RWPE2 (cell line): ENCODE measurements at regions not wholly inside any gene's neighbourhood (a gene's known extent, or its start where the extent isn't known, plus 50 kb on each side); places are given as distances from the start of the nearest gene placed in this dataset.

Experiments
- ATAC-seq: fragments of 200-7000 bp; cut with Tn5 transposase; 3 replicates; pipeline ENCODE4 v1.9.1; 2021; ENCODE audit warnings: low read depth
- DNase-seq: peaks from one replicate; pipeline ENCODE4 v3.0.0-alpha.2; 2020; ENCODE audit warnings: low spot score
- H3K27ac ChIP-seq: fragments of 450-650 bp; 2 replicates; pipeline ENCODE4 v1.5.1; 2017; ENCODE audit warnings: mild to moderate bottlenecking; ENCODE audit not compliant: poor library complexity, severe bottlenecking
- H3K27me3 ChIP-seq: fragments of 250-450 bp; sonication (Bioruptor Pico); 2 replicates; pipeline ENCODE4 v1.5.1; 2021; ENCODE audit warnings: mild to moderate bottlenecking, moderate library complexity; ENCODE audit not compliant: insufficient read depth, poor library complexity, severe bottlenecking
- H3K36me3 ChIP-seq: fragments of 250-450 bp; sonication (Bioruptor Pico); 2 replicates; pipeline ENCODE4 v1.5.1; 2020; ENCODE audit warnings: low read depth, mild to moderate bottlenecking, moderate library complexity
- H3K4me1 ChIP-seq: fragments of 250-450 bp; sonication (Bioruptor Pico); 2 replicates; pipeline ENCODE4 v1.5.1; 2021; ENCODE audit warnings: mild to moderate bottlenecking, moderate library complexity; ENCODE audit not compliant: insufficient read depth, poor library complexity, severe bottlenecking
- H3K4me3 ChIP-seq: fragments of 250-450 bp; sonication (Bioruptor Pico); 2 replicates; pipeline ENCODE4 v1.5.1; 2021; ENCODE audit warnings: mild to moderate bottlenecking, moderate library complexity; ENCODE audit not compliant: severe bottlenecking
- H3K9me3 ChIP-seq: fragments of 250-450 bp; sonication (Bioruptor Pico); 2 replicates; pipeline ENCODE4 v1.5.1; 2021; ENCODE audit warnings: mild to moderate bottlenecking, moderate library complexity; ENCODE audit not compliant: severe bottlenecking
- TF ChIP-seq, protein P1 (sequence below): fragments of 450-650 bp; IDR thresholded peaks from one replicate; pipeline ENCODE4 v1.5.1; 2017; ENCODE audit warnings: mild to moderate bottlenecking, moderate library complexity; ENCODE audit not compliant: poor library complexity, severe bottlenecking

DNA sequence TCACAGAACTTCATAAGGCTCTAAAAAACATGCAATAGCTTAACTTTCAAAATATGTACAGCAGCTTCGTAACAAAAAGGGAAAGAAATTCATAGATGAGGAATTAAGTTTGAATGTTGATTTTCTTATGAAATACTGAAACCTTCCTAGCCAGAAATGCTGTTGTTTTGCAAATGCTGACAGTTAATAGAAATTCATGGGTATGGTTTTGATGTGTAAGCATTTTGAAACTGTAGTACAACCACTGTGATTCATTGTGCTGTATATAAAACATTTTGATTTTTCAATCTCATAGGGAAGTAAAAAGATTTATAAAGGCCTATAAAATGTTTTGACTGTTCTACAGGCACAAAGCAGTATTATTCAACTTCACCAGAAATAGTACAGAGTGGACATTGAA, 228.4 kb upstream of the EYS start:
- DNase-seq (no peak), ATAC-seq (no peak)
- no peaks in the 10 kb centered on the region for H3K27me3 ChIP-seq
- H3K36me3 ChIP-seq: no peaks in the 10 kb centered on the region
- H3K4me1 ChIP-seq: no peaks in the 10 kb centered on the region
- TF ChIP-seq, protein P1, sequence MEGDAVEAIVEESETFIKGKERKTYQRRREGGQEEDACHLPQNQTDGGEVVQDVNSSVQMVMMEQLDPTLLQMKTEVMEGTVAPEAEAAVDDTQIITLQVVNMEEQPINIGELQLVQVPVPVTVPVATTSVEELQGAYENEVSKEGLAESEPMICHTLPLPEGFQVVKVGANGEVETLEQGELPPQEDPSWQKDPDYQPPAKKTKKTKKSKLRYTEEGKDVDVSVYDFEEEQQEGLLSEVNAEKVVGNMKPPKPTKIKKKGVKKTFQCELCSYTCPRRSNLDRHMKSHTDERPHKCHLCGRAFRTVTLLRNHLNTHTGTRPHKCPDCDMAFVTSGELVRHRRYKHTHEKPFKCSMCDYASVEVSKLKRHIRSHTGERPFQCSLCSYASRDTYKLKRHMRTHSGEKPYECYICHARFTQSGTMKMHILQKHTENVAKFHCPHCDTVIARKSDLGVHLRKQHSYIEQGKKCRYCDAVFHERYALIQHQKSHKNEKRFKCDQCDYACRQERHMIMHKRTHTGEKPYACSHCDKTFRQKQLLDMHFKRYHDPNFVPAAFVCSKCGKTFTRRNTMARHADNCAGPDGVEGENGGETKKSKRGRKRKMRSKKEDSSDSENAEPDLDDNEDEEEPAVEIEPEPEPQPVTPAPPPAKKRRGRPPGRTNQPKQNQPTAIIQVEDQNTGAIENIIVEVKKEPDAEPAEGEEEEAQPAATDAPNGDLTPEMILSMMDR: no peak
- H3K27ac ChIP-seq: no peak overlapping the region
- no peak overlapping the region for H3K4me3 ChIP-seq
- peaks cover 2% of the 10 kb centered on the region for H3K9me3 ChIP-seq

DNA sequence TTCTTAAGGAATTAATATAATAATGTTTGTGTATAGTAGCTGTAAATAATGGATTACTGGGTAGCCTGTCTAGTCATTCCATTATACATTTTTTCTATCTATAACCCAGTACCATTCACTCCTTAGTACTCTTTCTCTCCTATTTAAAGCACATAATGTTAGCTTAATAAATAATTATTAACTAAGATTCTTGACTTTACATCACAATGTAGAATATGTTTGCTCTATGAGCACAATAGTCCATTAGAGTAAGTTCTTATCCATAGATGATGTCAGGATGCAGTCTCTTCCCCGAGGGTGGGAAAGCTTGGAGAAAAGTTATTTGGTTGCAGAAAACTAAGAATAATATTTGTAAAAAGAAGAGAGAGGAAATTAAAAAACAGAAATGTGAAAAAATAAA, 226.4 kb upstream of the EYS start:
- ATAC-seq: no peak
- TF ChIP-seq, protein P1: no peak

GRCh38 chr6:65927141-65927540, 220.1 kb upstream of the EYS start:
- Histone ChIP-seq H3K27me3 (no peaks in the 10 kb centered on the region), H3K36me3 (no peaks in the 10 kb centered on the region), H3K4me1 (no peaks in the 10 kb centered on the region), H3K4me3 (no peak overlapping the region), H3K27ac (no peak overlapping the region), H3K9me3 (no peaks in the 10 kb centered on the region)
- TF ChIP-seq, protein P1: no peak
- DNase-seq (no peak), ATAC-seq (no peak)

More for the DNA sequence above, 226.4 kb upstream of the EYS start:
- no peak for DNase-seq
- Histone ChIP-seq H3K27me3 (no peaks in the 10 kb centered on the region), H3K27ac (no peak overlapping the region), H3K36me3 (no peaks in the 10 kb centered on the region), H3K9me3 (no peaks in the 10 kb centered on the region), H3K4me3 (no peak overlapping the region), H3K4me1 (no peaks in the 10 kb centered on the region)

DNA sequence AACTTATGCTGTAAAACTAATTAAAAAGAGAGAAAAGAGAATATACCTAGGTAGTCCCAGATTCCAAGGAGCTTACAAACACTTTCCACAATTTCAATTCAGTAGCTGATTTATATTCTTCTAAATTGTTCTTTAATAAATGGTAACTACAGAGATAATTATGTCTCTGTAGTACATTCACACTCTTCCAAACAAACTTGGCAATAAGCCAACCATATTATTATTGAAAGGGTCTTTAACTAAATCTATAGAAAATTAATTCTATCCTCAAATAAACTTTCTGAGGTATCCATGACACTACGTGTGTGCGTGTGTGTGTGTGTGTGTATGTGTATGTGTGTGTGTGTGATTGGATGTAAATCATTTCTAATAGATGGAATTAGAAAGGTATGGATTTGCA, 217.4 kb upstream of the EYS start:
- H3K9me3 ChIP-seq: no peaks in the 10 kb centered on the region
- no peaks in the 10 kb centered on the region for H3K4me1 ChIP-seq
- DNase-seq (no peak), ATAC-seq (no peak)
- H3K27ac ChIP-seq: no peak overlapping the region
- no peaks in the 10 kb centered on the region for H3K36me3 ChIP-seq
- TF ChIP-seq, protein P1: no peak
- no peak overlapping the region for H3K4me3 ChIP-seq
- no peaks in the 10 kb centered on the region for H3K27me3 ChIP-seq

DNA sequence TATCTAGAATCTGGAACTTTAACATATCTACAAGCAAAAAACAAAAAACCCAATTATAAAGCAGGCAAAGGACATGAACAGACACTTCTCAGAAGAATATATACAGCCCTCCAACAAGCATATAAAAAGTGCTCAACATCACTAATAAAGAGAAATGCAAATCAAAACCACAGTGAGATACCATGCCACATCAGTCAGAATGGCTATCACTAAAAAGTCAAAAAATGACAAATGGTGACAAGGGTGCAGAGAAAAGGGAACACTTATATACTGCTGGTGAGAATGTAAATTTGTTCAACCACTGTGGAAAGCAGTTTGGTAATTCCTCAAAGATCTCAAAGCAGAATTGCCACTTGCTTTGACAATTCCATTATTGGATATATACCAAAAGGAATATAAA, 215.0 kb upstream of the EYS start:
- Histone ChIP-seq H3K27me3 (no peaks in the 10 kb centered on the region), H3K36me3 (no peaks in the 10 kb centered on the region), H3K27ac (no peak overlapping the region), H3K9me3 (no peaks in the 10 kb centered on the region), H3K4me3 (no peak overlapping the region), H3K4me1 (no peaks in the 10 kb centered on the region)
- DNase-seq (no peak), ATAC-seq (no peak)
- TF ChIP-seq, protein P1: no peak
